ENCODE measurements at regions not wholly inside any gene's neighbourhood (a gene's known extent, or its start where the extent isn't known, plus 50 kb on each side); places are given as distances from the start of the nearest gene placed in this dataset.

- TF ChIP-seq PRDM10 (CRISPR knock-in tag; IDR thresholded peaks at IDR 0.05; ENCODE audit: low read depth) = no peak
- no peak for TF ChIP-seq STAT5B (CRISPR knock-in tag; IDR thresholded peaks at IDR 0.05)
- TF ChIP-seq HOXA7 (CRISPR knock-in tag; IDR thresholded peaks at IDR 0.05) = no peak
- no peak for TF ChIP-seq MAZ (IDR thresholded peaks at IDR 0.05; ENCODE audit: borderline replicate concordance, low read depth, low read length)
- no peak for TF ChIP-seq MAZ (CRISPR knock-in tag; IDR thresholded peaks at IDR 0.05; ENCODE audit: low read depth)
- no peak for TF ChIP-seq PHF21A (CRISPR knock-in tag; IDR thresholded peaks at IDR 0.05)
- TF ChIP-seq ETV6 (CRISPR knock-in tag; conservative IDR thresholded peaks at IDR 0.05) = no peak
- TF ChIP-seq FLYWCH1 (CRISPR knock-in tag; IDR thresholded peaks at IDR 0.05) = no peak
- no peak for TF ChIP-seq IKZF5 (CRISPR knock-in tag; IDR thresholded peaks at IDR 0.05)
Measured at GRCh38 chr11:39102236-39102635, 2357.2 kb downstream of the LRRC4C start.

All from HepG2 (cell line).